HepG2 (cell line): ENCODE measurements at regions not wholly inside any gene's neighbourhood (a gene's known extent, or its start where the extent isn't known, plus 50 kb on each side); places are given as distances from the start of the nearest gene placed in this dataset.

Experiments
- ATAC-seq: fragments of 200-7000 bp; cut with Tn5 transposase; 3 replicates; pipeline ENCODE4 v1.9.1; 2020; ENCODE audit warnings: mild to moderate bottlenecking, moderate library complexity
- BruUV-seq: library from RNA; stranded (reverse); fragments of 400-500 nt; replicated peaks from 2 replicates; lab custom pipeline; 2021; lab: Mats Ljungman, UMichigan
- CTCF ChIA-PET: fragments of 300-600 bp; formaldehyde crosslinking; extraction: SDS; loops from one replicate; lab custom pipeline; 2021; ENCODE audit warnings: low total read pairs, inconsistent platforms, low intra/inter-chr PET ratio; lab: Yijun Ruan, JAX
- POLR2A ChIA-PET: fragments of 350-600 bp; sonication (Branson Sonifier 250); formaldehyde crosslinking; loops from one replicate; lab custom pipeline; 2020; ENCODE audit warnings: antibody characterized with exemption, inconsistent platforms; lab: Yijun Ruan, JAX
- DNase-seq: peaks from one replicate; pipeline ENCODE4 v3.0.0-alpha.2; 2015; ENCODE audit warnings: low spot score
- FAIRE-seq: peaks from 3 replicates; lab custom pipeline; 2011; peaks lifted over from hg19 to GRCh38; lab: Jason Lieb, UNC
- H2AFZ ChIP-seq: one replicate; pipeline ENCODE4 v1.6.1; 2011; ENCODE audit warnings: low read length, inconsistent platforms
- H3K27ac ChIP-seq: fragments of 300-600 bp; 3 replicates; pipeline ENCODE4 v1.8.0; 2011; ENCODE audit warnings: mixed run types, mild to moderate bottlenecking, mixed read lengths, low read length, inconsistent platforms; ENCODE audit not compliant: insufficient read depth; ENCODE audit errors: extremely low read length
- H3K27me3 ChIP-seq, 2 experiments: fragments of 200-600 bp in 1 of 2; 2 replicates in 1 of 2; 3 replicates in 1 of 2; pipeline versions ENCODE4 v1.6.0 to v1.8.0; 2011; ENCODE audit warnings: low read length in 2 of 2, mild to moderate bottlenecking in 2 of 2, moderate library complexity in 2 of 2, inconsistent platforms in 1 of 2; ENCODE audit not compliant: insufficient read depth in 2 of 2, control insufficient read depth in 1 of 2
- H3K36me3 ChIP-seq, 2 experiments: fragments of 200-600 bp in 1 of 2; replicated peaks in 1 of 2; 2 replicates in 1 of 2; 3 replicates in 1 of 2; pipeline versions ENCODE4 v1.5.1 to v1.8.0; 2011; ENCODE audit warnings: low read length in 2 of 2, inconsistent platforms in 1 of 2; ENCODE audit not compliant: insufficient read depth in 2 of 2, control insufficient read depth in 1 of 2
- H3K4me1 ChIP-seq: 2 replicates; pipeline ENCODE4 v1.5.1; 2012; ENCODE audit warnings: low read length, inconsistent platforms; ENCODE audit not compliant: insufficient read depth
- H3K4me2 ChIP-seq: 2 replicates; pipeline ENCODE4 v1.6.0; 2011; ENCODE audit warnings: low read depth, low read length, inconsistent platforms
- H3K4me3 ChIP-seq, 3 experiments: fragments of 200-600 bp in 1 of 3; sonication (generic), shearing (Covaris generic) in 1 of 3; replicated peaks in 1 of 3; 2 replicates each; pipeline ENCODE4 v1.5.1; 2011 to 2016; ENCODE audit warnings: low read length in 3 of 3, inconsistent platforms in 2 of 3, low read depth in 2 of 3, mild to moderate bottlenecking in 2 of 3, control low read depth in 1 of 3, mixed read lengths in 1 of 3; ENCODE audit not compliant: insufficient read depth in 1 of 3
- H3K79me2 ChIP-seq: one replicate; pipeline ENCODE4 v1.6.1; 2011; ENCODE audit warnings: low read length, inconsistent platforms; ENCODE audit not compliant: insufficient read depth
- H3K9ac ChIP-seq: 2 replicates; pipeline ENCODE4 v1.6.0; 2011; ENCODE audit warnings: mild to moderate bottlenecking, low read depth, low read length, inconsistent platforms; ENCODE audit not compliant: insufficient read depth
- H3K9me3 ChIP-seq: 2 replicates; pipeline ENCODE4 v1.5.1; 2012; ENCODE audit warnings: mild to moderate bottlenecking, low read length
- H4K20me1 ChIP-seq: 2 replicates; pipeline ENCODE4 v1.6.0; 2011; ENCODE audit warnings: inconsistent platforms, mild to moderate bottlenecking, low read length, moderate library complexity; ENCODE audit not compliant: insufficient read depth
- AGO2 ChIP-seq: fragments of 200-400 bp; formaldehyde crosslinking; optimal IDR thresholded peaks from 2 replicates; pipeline ENCODE3; 2017; ENCODE audit warnings: mild to moderate bottlenecking, low read depth, low read length, moderate library complexity
- ATAD3A ChIP-seq: sonication (generic); formaldehyde crosslinking; IDR thresholded peaks from 2 replicates; pipeline ENCODE4 v1.4.0; 2020; ENCODE audit warnings: missing genetic modification reagents
- CEBPZ ChIP-seq: IDR thresholded peaks from 2 replicates; pipeline ENCODE4 v1.6.1; 2012; ENCODE audit warnings: low read length, improper control_type of control experiment
- KMT2B ChIP-seq: IDR thresholded peaks from 2 replicates; pipeline ENCODE4 v1.6.1; 2016; ENCODE audit warnings: missing genetic modification reagents, missing compliant biosample characterization
- MAFG ChIP-seq: sonication (generic); formaldehyde crosslinking; IDR thresholded peaks from 2 replicates; pipeline ENCODE4 v1.5.1; 2020; ENCODE audit warnings: mild to moderate bottlenecking, missing genetic modification reagents
- MTA1 ChIP-seq: sonication (generic); formaldehyde crosslinking; IDR thresholded peaks from 2 replicates; pipeline ENCODE4 v1.4.0; 2020; ENCODE audit warnings: missing genetic modification reagents, mild to moderate bottlenecking, borderline replicate concordance
- NFYB ChIP-seq: sonication (generic); formaldehyde crosslinking; IDR thresholded peaks from 2 replicates; pipeline ENCODE4 v1.4.0; 2020; ENCODE audit warnings: missing genetic modification reagents
- NR2F6 ChIP-seq, 2 experiments: IDR thresholded peaks; 2 replicates each; pipeline ENCODE4 v1.6.1; 2016; ENCODE audit warnings: antibody characterized with exemption in 1 of 2, mild to moderate bottlenecking in 1 of 2
- POGZ ChIP-seq: sonication (generic); formaldehyde crosslinking; IDR thresholded peaks from 2 replicates; pipeline ENCODE4 v1.4.0; 2020; ENCODE audit warnings: mild to moderate bottlenecking, missing genetic modification reagents
- TFAP4 ChIP-seq: sonication (generic); IDR thresholded peaks from 2 replicates; pipeline ENCODE4 v1.6.1; 2016; ENCODE audit warnings: low read depth, borderline replicate concordance
- THAP8 ChIP-seq: sonication (generic); formaldehyde crosslinking; IDR thresholded peaks from 2 replicates; pipeline ENCODE4 v1.5.1; 2020; ENCODE audit warnings: missing genetic modification reagents, mild to moderate bottlenecking, borderline replicate concordance
- ZKSCAN8 ChIP-seq: IDR thresholded peaks from 2 replicates; pipeline ENCODE4 v1.6.1; 2016; ENCODE audit warnings: borderline replicate concordance, missing genetic modification reagents, missing compliant biosample characterization
- ZNF205 ChIP-seq: IDR thresholded peaks from 2 replicates; pipeline ENCODE4 v1.6.1; 2018; ENCODE audit warnings: missing biosample characterization, missing genetic modification reagents
- ZNF441 ChIP-seq: sonication (generic); formaldehyde crosslinking; IDR thresholded peaks from 2 replicates; pipeline ENCODE4 v1.7.0; 2021; ENCODE audit warnings: missing genetic modification reagents, borderline replicate concordance
- ZNF775 ChIP-seq: sonication (generic); formaldehyde crosslinking; IDR thresholded peaks from 2 replicates; pipeline ENCODE4 v1.4.0; 2020; ENCODE audit warnings: missing genetic modification reagents, mild to moderate bottlenecking, moderate library complexity, borderline replicate concordance
- ZNF780A ChIP-seq: sonication (generic); formaldehyde crosslinking; IDR thresholded peaks from 2 replicates; pipeline ENCODE4 v1.8.0; 2022; ENCODE audit warnings: mild to moderate bottlenecking, missing genetic modification reagents, moderate library complexity
- ZSCAN29 ChIP-seq: sonication (generic); formaldehyde crosslinking; conservative IDR thresholded peaks from 2 replicates; pipeline ENCODE4 v1.4.0; 2020; ENCODE audit warnings: mild to moderate bottlenecking, missing genetic modification reagents
- WGBS: methylation state at CpG from one replicate; pipeline ENCODE4 v1.1.6; 2017; ENCODE audit warnings: low lambda C conversion rate; 5-methylcytosine and 5-hydroxymethylcytosine counted together
- in situ Hi-C: cut with HindIII; loops from 2 replicates; pipeline ENCODE4 v1.10.0; 2017; ENCODE audit warnings: low pct_unique_long_range_greater_than_20kb; ENCODE audit not compliant: extremely low pct_ligation_motif_present
- intact Hi-C: fragments of 100-400 bp; cut with micrococcal nuclease; formaldehyde crosslinking; loops from one replicate; pipeline ENCODE4 v1.10.0; 2022; ENCODE audit not compliant: unreplicated experiment
- TF ChIP-seq, protein P1 (sequence below): sonication (generic); formaldehyde crosslinking; IDR thresholded peaks from 2 replicates; pipeline ENCODE4 v1.8.1; 2023; ENCODE audit warnings: mild to moderate bottlenecking, inconsistent platforms, moderate library complexity, missing genetic modification reagents, borderline replicate concordance
- TF ChIP-seq, protein P2 (sequence below): sonication (generic); formaldehyde crosslinking; conservative IDR thresholded peaks from 2 replicates; pipeline ENCODE4 v1.4.0; 2020; ENCODE audit warnings: missing genetic modification reagents

DNA sequence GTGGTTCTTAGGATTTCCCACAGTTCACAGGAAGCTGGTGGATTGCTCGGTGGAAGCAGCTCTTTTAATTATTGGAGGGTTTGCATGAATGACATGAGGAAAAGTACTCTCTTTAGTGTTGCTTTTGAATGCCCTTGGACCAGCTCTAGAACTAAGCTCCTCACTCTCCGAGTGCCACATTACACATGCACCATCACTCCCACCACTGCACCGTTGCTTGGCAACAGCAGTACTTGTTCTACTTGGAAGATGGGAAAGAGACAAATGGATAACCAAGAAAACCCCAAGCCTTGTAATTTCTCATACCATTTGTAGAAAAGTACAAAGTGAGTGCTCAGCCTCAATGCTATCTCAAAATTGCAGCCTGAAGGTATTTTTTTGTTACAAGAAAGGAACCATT, 620.2 kb upstream of the BOD1L1 start (continued):
- TF ChIP-seq ZNF775 (no peak), CEBPZ (no peak), KMT2B (no peak), AGO2 (no peak), ATAD3A (CRISPR knock-in tag) (no peak), TFAP4 (no peak), NR2F6 (IDR thresholded peaks at IDR 0.05) (no peak), NR2F6 (CRISPR knock-in tag; IDR thresholded peaks at IDR 0.05) (no peak)
- TF ChIP-seq, protein P1, sequence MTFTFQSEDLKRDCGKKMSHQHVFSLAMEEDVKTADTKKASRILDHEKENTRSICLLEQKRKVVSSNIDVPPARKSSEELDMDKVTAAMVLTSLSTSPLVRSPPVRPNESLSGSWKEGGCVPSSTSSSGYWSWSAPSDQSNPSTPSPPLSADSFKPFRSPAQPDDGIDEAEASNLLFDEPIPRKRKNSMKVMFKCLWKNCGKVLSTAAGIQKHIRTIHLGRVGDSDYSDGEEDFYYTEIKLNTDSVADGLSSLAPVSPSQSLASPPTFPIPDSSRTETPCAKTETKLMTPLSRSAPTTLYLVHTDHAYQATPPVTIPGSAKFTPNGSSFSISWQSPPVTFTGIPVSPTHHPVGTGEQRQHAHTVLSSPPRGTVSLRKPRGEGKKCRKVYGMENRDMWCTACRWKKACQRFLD (CRISPR knock-in tag) = no peak

DNA sequence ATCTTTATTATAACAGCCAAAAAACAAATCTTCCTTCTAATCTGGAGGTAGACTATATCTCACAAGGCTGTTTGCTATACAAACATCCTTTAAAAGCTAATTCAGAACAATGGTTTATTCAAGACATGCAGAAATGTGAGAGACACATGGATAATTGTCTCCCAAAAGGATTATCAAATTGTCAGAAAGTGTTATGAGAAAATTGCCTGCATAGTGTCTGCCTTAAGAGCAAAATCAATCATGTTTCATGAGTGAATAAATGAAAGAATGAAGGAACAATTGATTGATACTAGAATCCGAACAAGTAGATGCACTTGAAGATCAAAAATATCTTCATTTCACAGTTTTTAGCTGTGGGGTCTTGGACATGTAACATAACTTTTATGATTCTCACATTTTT, 621.7 kb upstream of the BOD1L1 start:
- ATAC-seq = no peak
- WGBS = 0% methylated on average over 1 of the region's 1 CpG
- BruUV-seq = no TSS peak
- TF ChIP-seq ZNF441 (CRISPR knock-in tag) (no peak), ZNF205 (CRISPR knock-in tag) (no peak), ZNF780A (CRISPR knock-in tag) (no peak), ZKSCAN8 (no peak), MAFG (CRISPR knock-in tag) (no peak), THAP8 (CRISPR knock-in tag) (no peak), POGZ (CRISPR knock-in tag) (no peak), ZSCAN29 (CRISPR knock-in tag) (no peak), MTA1 (CRISPR knock-in tag) (no peak), NFYB (CRISPR knock-in tag) (no peak)
- TF ChIP-seq, protein P2, sequence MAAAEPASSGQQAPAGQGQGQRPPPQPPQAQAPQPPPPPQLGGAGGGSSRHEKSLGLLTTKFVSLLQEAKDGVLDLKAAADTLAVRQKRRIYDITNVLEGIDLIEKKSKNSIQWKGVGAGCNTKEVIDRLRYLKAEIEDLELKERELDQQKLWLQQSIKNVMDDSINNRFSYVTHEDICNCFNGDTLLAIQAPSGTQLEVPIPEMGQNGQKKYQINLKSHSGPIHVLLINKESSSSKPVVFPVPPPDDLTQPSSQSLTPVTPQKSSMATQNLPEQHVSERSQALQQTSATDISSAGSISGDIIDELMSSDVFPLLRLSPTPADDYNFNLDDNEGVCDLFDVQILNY (CRISPR knock-in tag) = no peak

More for the DNA sequence above, 621.7 kb upstream of the BOD1L1 start:
- intact Hi-C loops = no loop called here
- in situ Hi-C loops = no loop called here
- Histone ChIP-seq H3K27ac (no peak overlapping the region), H3K27me3 (no peaks in the 10 kb centered on the region), H3K4me3 (no peak overlapping the region), H3K36me3 (no peaks in the 10 kb centered on the region), H2AFZ (no peak overlapping the region), H3K9ac (no peak overlapping the region), H4K20me1 (no peaks in the 10 kb centered on the region), H3K9me3 (peaks cover 90% of the 10 kb centered on the region), H3K79me2 (no peaks in the 10 kb centered on the region), H3K4me1 (no peaks in the 10 kb centered on the region), H3K4me2 (no peak overlapping the region)
- POLR2A ChIA-PET = no interaction called here
- DNase-seq (no peak), FAIRE-seq (no peak)
- CTCF ChIA-PET = no interaction called here
